SK-N-SH (cell line): ENCODE measurements at regions not wholly inside any gene's neighbourhood (a gene's known extent, or its start where the extent isn't known, plus 50 kb on each side); places are given as distances from the start of the nearest gene placed in this dataset.
"Not testable (repeated sequence)": the region's sequence is repeated elsewhere in the genome, so short reads cannot be mapped to it uniquely, and the experiment has no call there.

Experiments used
- CTCF ChIA-PET: fragments of 300-600, 350-600 bp; formaldehyde crosslinking; extraction: SDS; loops from one replicate; lab custom pipeline; 2021; lab: Yijun Ruan, JAX
- POLR2A ChIA-PET: fragments of 350-600 bp; sonication (Branson Sonifier 250); formaldehyde crosslinking; extraction: SDS; loops from one replicate; lab custom pipeline; 2020; ENCODE audit warnings: antibody characterized with exemption, inconsistent platforms; lab: Yijun Ruan, JAX
- DNase-seq: peaks from one replicate; pipeline ENCODE4 v3.0.0; 2012
- H2AFZ ChIP-seq: fragments of 200-600 bp; sonication (generic); 2 replicates; pipeline ENCODE4 v1.8.1; 2016; ENCODE audit warnings: antibody characterized with exemption, mild to moderate bottlenecking, low read depth
- H3F3A ChIP-seq: fragments of 200-600 bp; sonication (generic); replicated peaks from 2 replicates; pipeline ENCODE3; 2016; ENCODE audit warnings: antibody characterized with exemption, mild to moderate bottlenecking; ENCODE audit not compliant: insufficient read depth
- H3K27ac ChIP-seq, 2 experiments: fragments of 200-500 bp in 1 of 2; fragments of 200-600 bp in 1 of 2; sonication (Bioruptor generic) in 1 of 2; sonication (generic), shearing (Covaris generic) in 1 of 2; 2 replicates each; pipeline versions ENCODE4 v1.5.1 to v1.6.1; 2014 to 2016; ENCODE audit warnings: low read depth in 2 of 2, inconsistent platforms in 1 of 2, low read length in 1 of 2, mild to moderate bottlenecking in 1 of 2, mixed read lengths in 1 of 2
- H3K27me3 ChIP-seq: fragments of 200-600 bp; sonication (generic), shearing (Covaris generic); 2 replicates; pipeline ENCODE4 v1.6.1; 2016; ENCODE audit warnings: mixed run types; ENCODE audit not compliant: insufficient read depth
- H3K36me3 ChIP-seq, 2 experiments: fragments of 200-500 bp in 1 of 2; fragments of 200-600 bp in 1 of 2; sonication (Bioruptor generic) in 1 of 2; sonication (generic) in 1 of 2; replicated peaks in 1 of 2; 2 replicates each; pipeline versions ENCODE3 to v1.5.1; 2014 to 2016; ENCODE audit warnings: low read length in 1 of 2, mild to moderate bottlenecking in 1 of 2; ENCODE audit not compliant: insufficient read depth in 2 of 2, control insufficient read depth in 1 of 2
- H3K4me1 ChIP-seq, 2 experiments: fragments of 200-500 bp in 1 of 2; fragments of 200-600 bp in 1 of 2; sonication (Bioruptor generic) in 1 of 2; sonication (generic), shearing (Covaris generic) in 1 of 2; 2 replicates each; pipeline versions ENCODE4 v1.5.1 to v1.6.1; 2014 to 2016; ENCODE audit warnings: low read depth in 1 of 2, low read length in 1 of 2, mixed run types in 1 of 2; ENCODE audit not compliant: insufficient read depth in 2 of 2, control insufficient read depth in 1 of 2
- H3K4me2 ChIP-seq: fragments of 200-600 bp; sonication (generic), shearing (Covaris generic); 2 replicates; pipeline ENCODE4 v1.6.1; 2017; ENCODE audit warnings: mixed run types
- H3K4me3 ChIP-seq, 2 experiments: fragments of 200-500 bp in 1 of 2; fragments of 200-600 bp in 1 of 2; sonication (Bioruptor generic) in 1 of 2; sonication (generic), shearing (Covaris generic) in 1 of 2; 2 replicates each; pipeline versions ENCODE4 v1.5.1 to v1.8.1; 2014 to 2016; ENCODE audit warnings: low read depth in 2 of 2, inconsistent platforms in 1 of 2, low read length in 1 of 2, mild to moderate bottlenecking in 1 of 2, mixed read lengths in 1 of 2, moderate library complexity in 1 of 2
- H3K79me2 ChIP-seq: fragments of 200-600 bp; sonication (generic); 2 replicates; pipeline ENCODE4 v1.8.1; 2017; ENCODE audit warnings: mild to moderate bottlenecking; ENCODE audit not compliant: insufficient read depth
- H3K9ac ChIP-seq: fragments of 200-600 bp; sonication (generic); 2 replicates; pipeline ENCODE4 v1.6.1; 2017; ENCODE audit warnings: mixed run types
- H3K9me2 ChIP-seq: fragments of 200-600 bp; sonication (generic); 2 replicates; pipeline ENCODE4 v1.6.1; 2017; ENCODE audit warnings: mixed run types
- H3K9me3 ChIP-seq: fragments of 200-600 bp; sonication (generic); 2 replicates; pipeline ENCODE4 v1.6.1; 2017; ENCODE audit warnings: mixed run types, mild to moderate bottlenecking, moderate library complexity
- H4K20me1 ChIP-seq: fragments of 200-600 bp; sonication (generic); 2 replicates; pipeline ENCODE4 v1.6.1; 2017; ENCODE audit warnings: mild to moderate bottlenecking, mixed run types; ENCODE audit not compliant: insufficient read depth
- CHD2 ChIP-seq: fragments of 150-350 bp; IDR thresholded peaks from 2 replicates; pipeline ENCODE4 v1.6.1; 2018; ENCODE audit warnings: low read length; ENCODE audit not compliant: partially characterized antibody
- ELF1 ChIP-seq: IDR thresholded peaks from 2 replicates; pipeline ENCODE4 v1.4.0; 2012
- FOSL2 ChIP-seq: IDR thresholded peaks from 2 replicates; pipeline ENCODE4 v1.4.0; 2012; ENCODE audit warnings: low read depth, mild to moderate bottlenecking, moderate library complexity, borderline replicate concordance
- FOXJ3 ChIP-seq: sonication (generic); formaldehyde crosslinking; IDR thresholded peaks from 2 replicates; pipeline ENCODE4 v1.5.1; 2020; ENCODE audit warnings: mild to moderate bottlenecking, missing genetic modification reagents
- FOXM1 ChIP-seq: IDR thresholded peaks from 2 replicates; pipeline ENCODE4 v1.4.0; 2012; ENCODE audit warnings: low read depth, mild to moderate bottlenecking
- JUND ChIP-seq: IDR thresholded peaks from 2 replicates; pipeline ENCODE4 v1.4.0; 2012
- POLR2AphosphoS5 ChIP-seq: IDR thresholded peaks from 2 replicates; pipeline ENCODE4 v1.6.1; 2012; ENCODE audit warnings: low read depth, low read length
- USF2 ChIP-seq: fragments of 150-350 bp; IDR thresholded peaks from 2 replicates; pipeline ENCODE4 v1.6.1; 2017; ENCODE audit warnings: antibody characterized with exemption, low read length, low read depth, borderline replicate concordance
- WGBS: methylation state at CpG from one replicate; pipeline ENCODE4 v1.1.6; 2017; ENCODE audit warnings: low lambda C conversion rate; 5-methylcytosine and 5-hydroxymethylcytosine counted together

DNA sequence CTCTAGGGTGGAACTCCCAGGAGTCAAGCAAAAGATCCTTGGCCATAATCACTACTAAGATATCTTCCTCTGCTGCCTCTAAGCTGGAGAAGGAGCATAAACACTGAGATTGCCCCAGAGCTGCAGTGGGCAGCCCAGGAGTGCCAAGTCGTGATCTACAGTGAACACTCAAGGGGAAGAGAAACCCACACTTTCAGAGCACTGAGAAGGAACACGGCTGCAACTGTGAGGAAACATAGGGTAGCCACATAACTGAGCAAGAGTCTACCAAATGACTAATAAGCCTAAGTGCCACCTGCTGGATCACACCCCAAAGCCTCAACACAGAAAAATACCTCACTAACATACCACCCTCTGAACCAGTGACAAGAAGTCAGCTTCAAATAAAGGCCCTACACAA is 79.6 kb upstream of the RAB12 start:
- no peak overlapping the region for H2AFZ ChIP-seq
- H3K27me3 ChIP-seq, result no peaks in the 10 kb centered on the region
- no peaks in the 10 kb centered on the region for H4K20me1 ChIP-seq
- ChIA-PET CTCF (no interaction called here), POLR2A (no interaction called here)
- no peak overlapping the region for H3K4me2 ChIP-seq
- DNase-seq, result no peak
- no peaks in the 10 kb centered on the region for H3K36me3 ChIP-seq
- H3K9me3 ChIP-seq, result no peaks in the 10 kb centered on the region
- no peaks in the 10 kb centered on the region for H3K79me2 ChIP-seq
- H3K27ac ChIP-seq, result no peak overlapping the region
- 21% methylated on average over 2 of the region's 2 CpGs for WGBS
- H3K4me1 ChIP-seq, result no peaks in the 10 kb centered on the region
- H3F3A ChIP-seq, result no peaks in the 10 kb centered on the region
- no peak overlapping the region for H3K9ac ChIP-seq
- no peak overlapping the region for H3K4me3 ChIP-seq
- TF ChIP-seq JUND (no peak), FOXM1 (no peak), FOXJ3 (CRISPR knock-in tag) (no peak), POLR2AphosphoS5 (no peak), USF2 (no peak), FOSL2 (no peak)
- H3K9me2 ChIP-seq, result no peaks in the 10 kb centered on the region

DNA sequence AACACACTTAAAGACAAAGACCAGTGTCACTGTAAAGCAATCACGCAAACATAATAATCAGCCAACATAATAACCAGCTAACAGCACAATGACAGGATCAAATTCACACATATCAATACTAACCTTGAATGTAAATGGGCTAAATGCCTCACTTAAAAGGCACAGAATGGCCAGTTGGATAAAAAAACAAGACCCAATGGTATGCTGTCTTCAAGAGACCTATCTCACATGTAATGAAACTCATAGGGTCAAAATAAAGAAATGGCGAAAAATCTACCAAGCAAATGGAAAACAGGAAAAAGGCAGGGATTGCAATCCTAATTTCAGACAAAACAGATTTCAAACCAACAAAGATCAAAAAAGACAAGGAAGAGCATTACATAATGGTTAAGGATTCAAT is 78.2 kb upstream of the RAB12 start:
- H3K4me3 ChIP-seq, H3K27ac ChIP-seq, H3K4me1 ChIP-seq, POLR2A ChIA-PET, H3K9me3 ChIP-seq, H3F3A ChIP-seq, H3K9me2 ChIP-seq, H3K36me3 ChIP-seq, H4K20me1 ChIP-seq, H3K27me3 ChIP-seq, H2AFZ ChIP-seq, H3K9ac ChIP-seq, DNase-seq, CTCF ChIA-PET, H3K4me2 ChIP-seq, H3K79me2 ChIP-seq: not testable (repeated sequence)
- WGBS, result 37% methylated on average over 2 of the region's 2 CpGs

GRCh38 chr18:8536231-8536630 is 73.0 kb upstream of the RAB12 start:
- Histone ChIP-seq H3K27ac (no peak overlapping the region), H3K4me2 (no peak overlapping the region), H3K9me3 (no peaks in the 10 kb centered on the region), H3K27me3 (no peaks in the 10 kb centered on the region), H3F3A (no peaks in the 10 kb centered on the region), H3K36me3 (no peaks in the 10 kb centered on the region), H3K9ac (no peak overlapping the region), H4K20me1 (no peaks in the 10 kb centered on the region), H3K4me3 (no peak overlapping the region), H3K9me2 (no peaks in the 10 kb centered on the region), H2AFZ (no peak overlapping the region), H3K4me1 (no peaks in the 10 kb centered on the region; a peak in 1 of 4 replicates), H3K79me2 (no peaks in the 10 kb centered on the region)
- peak; percentile 22 for DNase-seq
- no peak for TF ChIP-seq CHD2
- 58% methylated on average over 9 of the region's 11 CpGs for WGBS
- ChIA-PET POLR2A (no interaction called here), CTCF (no interaction called here)

DNA sequence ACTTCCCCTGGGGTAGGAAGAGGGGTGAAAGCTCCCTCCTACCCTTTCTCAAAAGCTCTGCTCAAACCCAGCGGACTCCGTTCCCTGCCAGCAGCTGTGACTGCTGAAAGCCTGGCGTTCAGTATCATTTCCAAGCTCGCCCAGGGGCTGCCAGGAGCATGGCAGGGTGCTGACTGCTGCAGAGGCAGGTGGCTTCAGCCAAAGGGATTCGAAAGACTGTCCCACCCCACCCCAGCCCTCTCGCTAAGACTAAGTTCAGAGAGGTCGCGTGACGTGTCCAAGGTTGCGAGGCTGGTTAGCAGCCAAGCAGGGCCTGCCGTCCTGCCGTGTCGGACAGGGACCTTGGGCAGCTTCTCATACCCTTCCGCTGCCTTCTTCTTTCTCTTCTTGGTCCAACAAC is 72.3 kb upstream of the RAB12 start:
- Histone ChIP-seq H2AFZ (no peak overlapping the region), H3F3A (no peaks in the 10 kb centered on the region), H3K9me3 (no peaks in the 10 kb centered on the region), H3K36me3 (no peaks in the 10 kb centered on the region), H3K27ac (no peak overlapping the region), H3K79me2 (no peaks in the 10 kb centered on the region), H3K4me1 (no peaks in the 10 kb centered on the region; a peak in 1 of 4 replicates), H3K9ac (no peak overlapping the region), H3K4me3 (no peak overlapping the region)
- POLR2A ChIA-PET, result no interaction called here
- no peak for TF ChIP-seq FOXM1
- TF ChIP-seq FOSL2, result no peak
- TF ChIP-seq ELF1, result no peak
- TF ChIP-seq CHD2, result no peak
- TF ChIP-seq, all 33 proteins: peak for 0
- CTCF ChIA-PET, result no interaction called here
- no peaks in the 10 kb centered on the region for H3K9me2 ChIP-seq
- no peak overlapping the region for H3K4me2 ChIP-seq
- 80% methylated on average over 7 of the region's 14 CpGs for WGBS
- H4K20me1 ChIP-seq, result no peaks in the 10 kb centered on the region
- H3K27me3 ChIP-seq, result no peaks in the 10 kb centered on the region
- DNase-seq, result no peak
